HG03565 (cell line): ENCODE measurements at regions not wholly inside any gene's neighbourhood (a gene's known extent, or its start where the extent isn't known, plus 50 kb on each side); places are given as distances from the start of the nearest gene placed in this dataset.

ENCODE experiments used
- ATAC-seq: cut with Tn5 transposase; IDR thresholded peaks from one replicate; pipeline ENCODE4 v1.9.1; 2021; ENCODE audit warnings: mild to moderate bottlenecking, moderate library complexity; ENCODE audit not compliant: unreplicated experiment

GRCh38 chr20:7038029-7038428 is 270.5 kb downstream of the BMP2 start:
- no peak for ATAC-seq

- ATAC-seq: no peak
These were observed 290.1 kb downstream of the BMP2 start for GRCh38 chr20:7057611-7058010.

GRCh38 chr20:7078804-7079203 is 311.3 kb downstream of the BMP2 start:
- no peak for ATAC-seq

- ATAC-seq: no peak
These were observed 313.0 kb downstream of the BMP2 start for GRCh38 chr20:7080472-7080871.

GRCh38 chr20:7085467-7085866 is 318.0 kb downstream of the BMP2 start:
- ATAC-seq: no peak

GRCh38 chr20:7087803-7088202 is 320.3 kb downstream of the BMP2 start:
- no peak for ATAC-seq

GRCh38 chr20:7090001-7090400 is 322.5 kb downstream of the BMP2 start:
- ATAC-seq: no peak

- ATAC-seq: no peak
These were observed 323.3 kb downstream of the BMP2 start for GRCh38 chr20:7090811-7091210.

- no peak for ATAC-seq
These were observed 324.2 kb downstream of the BMP2 start for GRCh38 chr20:7091655-7092054.

- no peak for ATAC-seq
These were observed 327.0 kb downstream of the BMP2 start for GRCh38 chr20:7094438-7094997.

- no peak for ATAC-seq
These were observed 339.4 kb downstream of the BMP2 start for GRCh38 chr20:7106910-7107309.

GRCh38 chr20:7108929-7109328 is 341.4 kb downstream of the BMP2 start:
- no peak for ATAC-seq

GRCh38 chr20:7113577-7114466 is 346.3 kb downstream of the BMP2 start:
- no peak for ATAC-seq

GRCh38 chr20:7123457-7123856 is 356.0 kb downstream of the BMP2 start:
- ATAC-seq: no peak

GRCh38 chr20:7124120-7124519 is 356.6 kb downstream of the BMP2 start:
- no peak for ATAC-seq

- no peak for ATAC-seq
These were observed 369.4 kb downstream of the BMP2 start for GRCh38 chr20:7136886-7137285.

GRCh38 chr20:7137395-7138151 is 370.1 kb downstream of the BMP2 start:
- ATAC-seq: peak; percentile 50

GRCh38 chr20:7144464-7144863 is 377.0 kb downstream of the BMP2 start:
- ATAC-seq: no peak

- no peak for ATAC-seq
These were observed 379.2 kb downstream of the BMP2 start for GRCh38 chr20:7146552-7147219.

GRCh38 chr20:7147220-7147601 is 379.7 kb downstream of the BMP2 start:
- ATAC-seq: no peak
